ENCODE measurements at regions not wholly inside any gene's neighbourhood (a gene's known extent, or its start where the extent isn't known, plus 50 kb on each side); places are given as distances from the start of the nearest gene placed in this dataset.

- TF ChIP-seq RBBP5 (IDR thresholded peaks at IDR 0.05; ENCODE audit: borderline replicate concordance, insufficient read depth, low read length, poor library complexity, severe bottlenecking) (no peak), ZNF224 (CRISPR knock-in tag; IDR thresholded peaks at IDR 0.05) (no peak), DLX4 (CRISPR knock-in tag; IDR thresholded peaks at IDR 0.05) (no peak), MBD2 (IDR thresholded peaks at IDR 0.05; ENCODE audit: borderline replicate concordance, low read depth) (no peak), ZNF717 (CRISPR knock-in tag; IDR thresholded peaks at IDR 0.05) (no peak), RBM34 (IDR thresholded peaks at IDR 0.05; ENCODE audit: borderline replicate concordance, insufficient read depth, low read length) (no peak), PURB (CRISPR knock-in tag; IDR thresholded peaks at IDR 0.05; ENCODE audit: low read depth) (no peak), SETDB1 (IDR thresholded peaks at IDR 0.05; ENCODE audit: low read length) (no peak), COPS2 (conservative IDR thresholded peaks at IDR 0.05) (no peak), MEIS2 (IDR thresholded peaks at IDR 0.05; ENCODE audit: partially characterized antibody) (no peak), ZNF3 (CRISPR knock-in tag; IDR thresholded peaks at IDR 0.05) (no peak), ZBTB11 (CRISPR knock-in tag; IDR thresholded peaks at IDR 0.05) (no peak), ZNF134 (CRISPR knock-in tag; conservative IDR thresholded peaks at IDR 0.05) (no peak), TCF15 (CRISPR knock-in tag; IDR thresholded peaks at IDR 0.05) (no peak), SOX6 (IDR thresholded peaks at IDR 0.05) (no peak), SMAD2 (IDR thresholded peaks at IDR 0.05; ENCODE audit: low read depth, low read length) (no peak), NELFE (IDR thresholded peaks at IDR 0.05; ENCODE audit: insufficient read depth, insufficient read length) (no peak), PKNOX1 (IDR thresholded peaks at IDR 0.05) (no peak), SUPT5H (IDR thresholded peaks at IDR 0.05) (no peak), RB1 (IDR thresholded peaks at IDR 0.05; ENCODE audit: low read depth) (no peak)
- Histone ChIP-seq H3K79me2 (ENCODE audit: control insufficient read depth, insufficient read depth, low read length) (no peaks in the 10 kb centered on the region), H3K4me1 (replicated peaks in 1 of 2; ENCODE audit: control insufficient read depth in 2 of 2, insufficient read depth in 2 of 2, low read length in 2 of 2) (no peaks in the 10 kb centered on the region), H3K4me3 (no peak overlapping the region), H3K9me3 (replicated peaks; ENCODE audit: control insufficient read depth, insufficient read depth, low read depth, low read length) (no peaks in the 10 kb centered on the region; the same call in 1 of the 2 replicates), H3K9me1 (ENCODE audit: control insufficient read depth, insufficient read depth, low read length) (no peaks in the 10 kb centered on the region), H3K27ac (ENCODE audit: extremely low read depth, low read depth, low read length) (no peak overlapping the region), H3K36me3 (ENCODE audit: control insufficient read depth, insufficient read depth, low read length) (no peaks in the 10 kb centered on the region), H4K20me1 (replicated peaks; ENCODE audit: control insufficient read depth, insufficient read depth, low read length) (no peaks in the 10 kb centered on the region), H3K4me2 (ENCODE audit: insufficient read depth, low read length) (no peak overlapping the region), H2AFZ (ENCODE audit: low read depth, low read length) (no peak overlapping the region), H3K9ac (ENCODE audit: insufficient read depth in 1 of 2, low read depth in 2 of 2, low read length in 2 of 2) (no peak overlapping the region), H3K27me3 (ENCODE audit: control insufficient read depth in 2 of 2, insufficient read depth in 2 of 2, low read length in 2 of 2) (no peaks in the 10 kb centered on the region)
- BruUV-seq (replicated peaks): no TSS peak
- no peak for FAIRE-seq
- ChIA-PET CTCF (ENCODE audit: low intra/inter-chr PET ratio) (no interaction called here), POLR2A (no interaction called here)
- 6% methylated on average over 2 of the region's 2 CpGs for WGBS (ENCODE audit: insufficient coverage, low coverage, missing lambda C conversion rate)
- no peak for DNase-seq (ENCODE audit: extremely low read depth in 1 of 4, low spot score in 3 of 4)
- ATAC-seq: no peak
- in situ Hi-C loops (cut with MboI) (no loop called here), intact Hi-C loops (cut with micrococcal nuclease) (no loop called here)
Observed at GRCh38 chr20:22005535-22005934, 300.1 kb downstream of the PAX1 start.

Measured in K562 (cell line).